ENCODE measurements at regions not wholly inside any gene's neighbourhood (a gene's known extent, or its start where the extent isn't known, plus 50 kb on each side); places are given as distances from the start of the nearest gene placed in this dataset.

- DNase-seq (ENCODE audit: low spot score): no peak
- no TSS peak for BruUV-seq (replicated peaks)
- Histone ChIP-seq H3K27ac (ENCODE audit: low read depth, low read length, poor library complexity, severe bottlenecking) (no peak overlapping the region), H3K4me3 (ENCODE audit: low read depth, low read length, poor library complexity, severe bottlenecking) (no peak overlapping the region), H3K36me3 (ENCODE audit: insufficient read depth, low read length, poor library complexity, severe bottlenecking) (no peaks in the 10 kb centered on the region), H3K9me3 (ENCODE audit: low read depth, low read length, poor library complexity, severe bottlenecking) (peaks cover 21% of the 10 kb centered on the region), H3K27me3 (replicated peaks; ENCODE audit: insufficient read depth, low read depth, low read length, poor library complexity) (no peaks in the 10 kb centered on the region), H3K4me1 (ENCODE audit: insufficient read depth, low read length, poor library complexity, severe bottlenecking) (no peaks in the 10 kb centered on the region)
- no peak for TF ChIP-seq EZH2 (IDR thresholded peaks at IDR 0.05; ENCODE audit: borderline replicate concordance, low read depth, low read length, poor library complexity, severe bottlenecking)
- no peak for TF ChIP-seq CTCF (conservative IDR thresholded peaks at IDR 0.05; ENCODE audit: low read depth, low read length)
- intact Hi-C loops (cut with micrococcal nuclease; ENCODE audit: unreplicated experiment): no loop called here
- POLR2A ChIA-PET (ENCODE audit: low non-redundant PET): no interaction called here
- CTCF ChIA-PET: no interaction called here
These were observed 644.1 kb upstream of the CITED2 start for GRCh38 chr6:140018588-140018987.

GRCh38 chr6:140017470-140017869, 643.0 kb upstream of the CITED2 start:
- no peaks in the 10 kb centered on the region for H3K27me3 ChIP-seq (replicated peaks; ENCODE audit: insufficient read depth, low read depth, low read length, poor library complexity)
- H3K36me3 ChIP-seq (ENCODE audit: insufficient read depth, low read length, poor library complexity, severe bottlenecking): no peaks in the 10 kb centered on the region
- intact Hi-C loops (cut with micrococcal nuclease; ENCODE audit: unreplicated experiment): no loop called here
- DNase-seq (ENCODE audit: low spot score): no peak
- TF ChIP-seq EZH2 (IDR thresholded peaks at IDR 0.05; ENCODE audit: borderline replicate concordance, low read depth, low read length, poor library complexity, severe bottlenecking): no peak
- no peak for TF ChIP-seq CTCF (conservative IDR thresholded peaks at IDR 0.05; ENCODE audit: low read depth, low read length)
- H3K27ac ChIP-seq (ENCODE audit: low read depth, low read length, poor library complexity, severe bottlenecking): no peak overlapping the region
- ChIA-PET CTCF (no interaction called here), POLR2A (ENCODE audit: low non-redundant PET) (interaction anchor here (0.6 kb wide), 1 partner anchor 30 kb away, joined by 7 read pairs; no protein-coding TSS in a partner anchor)
- peaks cover 21% of the 10 kb centered on the region for H3K9me3 ChIP-seq (ENCODE audit: low read depth, low read length, poor library complexity, severe bottlenecking)
- BruUV-seq (replicated peaks): no TSS peak
- no peaks in the 10 kb centered on the region for H3K4me1 ChIP-seq (ENCODE audit: insufficient read depth, low read length, poor library complexity, severe bottlenecking)
- H3K4me3 ChIP-seq (ENCODE audit: low read depth, low read length, poor library complexity, severe bottlenecking): no peak overlapping the region

GRCh38 chr6:140012150-140012549, 637.7 kb upstream of the CITED2 start:
- ChIA-PET POLR2A (ENCODE audit: low non-redundant PET) (no interaction called here), CTCF (no interaction called here)
- no peak for DNase-seq (ENCODE audit: low spot score)
- BruUV-seq (replicated peaks): no TSS peak
- TF ChIP-seq EZH2 (IDR thresholded peaks at IDR 0.05; ENCODE audit: borderline replicate concordance, low read depth, low read length, poor library complexity, severe bottlenecking) (no peak), CTCF (conservative IDR thresholded peaks at IDR 0.05; ENCODE audit: low read depth, low read length) (no peak)
- H3K9me3 ChIP-seq (ENCODE audit: low read depth, low read length, poor library complexity, severe bottlenecking): no peaks in the 10 kb centered on the region
- intact Hi-C loops (cut with micrococcal nuclease; ENCODE audit: unreplicated experiment): no loop called here
- H3K27me3 ChIP-seq (replicated peaks; ENCODE audit: insufficient read depth, low read depth, low read length, poor library complexity): no peaks in the 10 kb centered on the region
- H3K4me1 ChIP-seq (ENCODE audit: insufficient read depth, low read length, poor library complexity, severe bottlenecking): no peaks in the 10 kb centered on the region
- no peak overlapping the region for H3K27ac ChIP-seq (ENCODE audit: low read depth, low read length, poor library complexity, severe bottlenecking)
- H3K36me3 ChIP-seq (ENCODE audit: insufficient read depth, low read length, poor library complexity, severe bottlenecking): no peaks in the 10 kb centered on the region
- H3K4me3 ChIP-seq (ENCODE audit: low read depth, low read length, poor library complexity, severe bottlenecking): no peak overlapping the region

Data from A673 (cell line).